ENCODE measurements at regions not wholly inside any gene's neighbourhood (a gene's known extent, or its start where the extent isn't known, plus 50 kb on each side); places are given as distances from the start of the nearest gene placed in this dataset.

- TF ChIP-seq CTCF (IDR thresholded peaks at IDR 0.05) (no peak), POLR2A (IDR thresholded peaks at IDR 0.05) (no peak)
Observed at GRCh38 chr1:55317673-55318072, 102.5 kb upstream of the USP24 start.
